Cardiac muscle cell (in vitro differentiated cells and primary cell): ENCODE measurements at regions not wholly inside any gene's neighbourhood (a gene's known extent, or its start where the extent isn't known, plus 50 kb on each side); places are given as distances from the start of the nearest gene placed in this dataset.

ENCODE experiments used
- DNase-seq, 2 donors: peaks; one replicate each; pipeline versions ENCODE4 v3.0.0 to v3.0.0-alpha.2; 2010 to 2017; ENCODE audit warnings: low read depth in 1 of 2, low spot score in 1 of 2
- H3K27ac ChIP-seq: fragments of 200-600 bp; sonication (generic); 2 replicates; pipeline ENCODE4 v1.5.1; 2016
- H3K27me3 ChIP-seq: fragments of 200-600 bp; sonication (generic); 2 replicates; pipeline ENCODE4 v1.6.0; 2016; ENCODE audit warnings: control low read depth
- H3K36me3 ChIP-seq: fragments of 200-600 bp; sonication (generic); 2 replicates; pipeline ENCODE4 v1.5.1; 2016; ENCODE audit warnings: control low read depth
- H3K4me1 ChIP-seq: fragments of 200-600 bp; sonication (generic); 2 replicates; pipeline ENCODE4 v1.8.1; 2017; ENCODE audit warnings: low read depth, mild to moderate bottlenecking, mixed run types
- H3K4me3 ChIP-seq: fragments of 200-600 bp; sonication (generic); 2 replicates; pipeline ENCODE4 v1.5.1; 2016; ENCODE audit warnings: mild to moderate bottlenecking
- H3K9me3 ChIP-seq: fragments of 200-600 bp; sonication (generic); 2 replicates; pipeline ENCODE4 v1.5.1; 2017; ENCODE audit warnings: low read depth, mild to moderate bottlenecking, control low read depth
- TF ChIP-seq, protein P1 (sequence below): IDR thresholded peaks from 2 replicates; pipeline ENCODE4 v1.5.1; 2012; ENCODE audit warnings: low read depth, mild to moderate bottlenecking, low read length

DNA sequence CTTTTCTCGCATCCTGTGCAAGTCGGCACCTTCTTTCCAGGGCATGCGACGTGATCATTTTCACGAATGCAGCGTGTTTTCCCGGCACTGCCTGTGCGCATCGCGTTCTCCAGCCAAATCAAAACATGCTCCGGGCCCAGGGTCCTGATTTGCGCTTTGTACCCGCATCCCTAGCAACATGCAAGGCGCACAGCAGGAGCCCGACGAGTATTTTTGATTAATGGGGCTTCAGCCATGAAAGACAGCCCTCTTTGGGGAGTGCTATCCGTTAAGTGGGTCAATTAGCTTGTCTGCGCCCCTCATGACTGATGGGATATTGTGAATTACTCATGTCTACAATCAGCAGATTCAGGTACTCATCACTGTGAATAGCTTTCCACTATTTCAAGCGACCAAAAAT, 243.3 kb upstream of the RNF32 start:
- Histone ChIP-seq H3K27me3 (no peaks in the 10 kb centered on the region), H3K36me3 (no peaks in the 10 kb centered on the region), H3K4me1 (no peaks in the 10 kb centered on the region), H3K27ac (no peak overlapping the region), H3K9me3 (no peaks in the 10 kb centered on the region), H3K4me3 (no peak overlapping the region)
- no peak for DNase-seq
- TF ChIP-seq, protein P1, sequence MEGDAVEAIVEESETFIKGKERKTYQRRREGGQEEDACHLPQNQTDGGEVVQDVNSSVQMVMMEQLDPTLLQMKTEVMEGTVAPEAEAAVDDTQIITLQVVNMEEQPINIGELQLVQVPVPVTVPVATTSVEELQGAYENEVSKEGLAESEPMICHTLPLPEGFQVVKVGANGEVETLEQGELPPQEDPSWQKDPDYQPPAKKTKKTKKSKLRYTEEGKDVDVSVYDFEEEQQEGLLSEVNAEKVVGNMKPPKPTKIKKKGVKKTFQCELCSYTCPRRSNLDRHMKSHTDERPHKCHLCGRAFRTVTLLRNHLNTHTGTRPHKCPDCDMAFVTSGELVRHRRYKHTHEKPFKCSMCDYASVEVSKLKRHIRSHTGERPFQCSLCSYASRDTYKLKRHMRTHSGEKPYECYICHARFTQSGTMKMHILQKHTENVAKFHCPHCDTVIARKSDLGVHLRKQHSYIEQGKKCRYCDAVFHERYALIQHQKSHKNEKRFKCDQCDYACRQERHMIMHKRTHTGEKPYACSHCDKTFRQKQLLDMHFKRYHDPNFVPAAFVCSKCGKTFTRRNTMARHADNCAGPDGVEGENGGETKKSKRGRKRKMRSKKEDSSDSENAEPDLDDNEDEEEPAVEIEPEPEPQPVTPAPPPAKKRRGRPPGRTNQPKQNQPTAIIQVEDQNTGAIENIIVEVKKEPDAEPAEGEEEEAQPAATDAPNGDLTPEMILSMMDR = no peak

DNA sequence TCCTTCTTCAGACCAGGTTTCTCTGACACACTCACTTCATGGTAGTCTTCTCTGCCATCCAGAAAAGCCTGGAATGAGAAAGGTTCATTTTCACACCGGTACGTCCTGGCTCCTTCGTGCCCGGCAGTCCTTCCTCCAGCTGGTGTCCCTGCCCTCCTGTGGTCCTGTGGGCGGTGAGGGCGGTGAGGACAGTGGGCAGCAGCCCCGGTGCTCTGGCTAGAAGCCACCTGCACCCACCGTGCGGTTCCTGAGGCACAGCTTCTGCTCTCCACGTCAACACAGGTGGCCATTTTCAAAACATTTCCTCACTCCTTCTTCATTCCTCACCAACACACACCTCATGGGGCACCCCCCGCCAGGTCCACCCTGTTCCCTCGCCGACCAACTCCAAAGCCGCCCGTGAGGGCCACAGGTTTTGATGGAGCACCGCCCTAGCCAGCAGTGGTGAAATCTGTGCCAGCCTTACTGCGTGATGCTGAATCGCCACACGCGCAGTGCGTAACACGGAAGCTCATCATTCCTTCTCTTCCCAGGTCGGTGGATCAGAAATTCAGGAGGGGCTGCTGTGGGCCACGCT, 251.4 kb upstream of the RNF32 start:
- Histone ChIP-seq H3K4me1 (no peaks in the 10 kb centered on the region), H3K27ac (no peak overlapping the region), H3K4me3 (no peak overlapping the region), H3K36me3 (no peaks in the 10 kb centered on the region), H3K27me3 (no peaks in the 10 kb centered on the region), H3K9me3 (no peaks in the 10 kb centered on the region)
- TF ChIP-seq, protein P1 = no peak
- DNase-seq = no peak

DNA sequence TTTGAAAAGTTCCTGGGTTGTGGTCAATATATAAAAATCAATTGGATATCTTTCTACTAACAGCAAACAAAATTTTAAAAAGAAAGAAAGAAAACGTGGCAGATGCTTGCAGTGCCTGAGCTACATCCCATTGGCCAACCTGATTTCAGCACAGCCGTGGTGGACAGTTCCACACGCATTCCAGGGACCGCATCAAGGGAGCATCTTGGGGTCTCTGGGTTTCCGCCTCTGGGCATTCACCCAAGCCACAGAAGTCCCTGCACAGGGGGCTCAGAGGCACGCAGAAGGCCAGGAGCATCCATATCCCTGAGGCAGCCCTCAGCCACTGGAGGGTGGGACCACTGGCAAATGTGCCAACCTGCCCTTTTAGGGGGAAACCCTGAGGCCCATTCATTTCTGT, 254.5 kb upstream of the RNF32 start:
- no peaks in the 10 kb centered on the region for H3K36me3 ChIP-seq
- no peak overlapping the region for H3K4me3 ChIP-seq
- no peak for DNase-seq
- no peaks in the 10 kb centered on the region for H3K27me3 ChIP-seq
- no peak overlapping the region for H3K27ac ChIP-seq
- TF ChIP-seq, protein P1 = no peak
- H3K9me3 ChIP-seq = no peaks in the 10 kb centered on the region
- no peaks in the 10 kb centered on the region for H3K4me1 ChIP-seq

DNA sequence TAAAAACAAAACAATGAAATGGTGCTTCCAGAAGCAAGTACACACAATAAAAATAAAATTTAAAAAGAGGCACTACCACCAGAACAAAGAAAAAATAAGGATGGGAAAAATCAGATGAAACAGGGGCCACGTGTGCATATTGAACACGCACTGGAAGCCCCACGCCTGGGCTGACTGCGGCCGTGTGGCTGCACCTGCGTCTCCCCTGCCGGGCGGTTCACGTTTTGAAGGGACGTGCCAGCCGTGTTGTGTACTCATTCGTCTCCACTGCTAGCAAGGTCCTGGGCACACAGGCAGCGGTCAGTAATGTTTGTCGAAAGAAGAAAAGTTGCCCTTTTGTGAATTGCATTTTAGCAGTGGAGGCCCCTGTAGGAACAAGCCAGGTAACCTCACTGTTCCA, 255.9 kb upstream of the RNF32 start:
- no peaks in the 10 kb centered on the region for H3K9me3 ChIP-seq
- H3K27me3 ChIP-seq = no peaks in the 10 kb centered on the region
- no peaks in the 10 kb centered on the region for H3K36me3 ChIP-seq
- DNase-seq = no peak
- no peaks in the 10 kb centered on the region for H3K4me1 ChIP-seq
- TF ChIP-seq, protein P1 = no peak
- H3K27ac ChIP-seq = no peak overlapping the region
- H3K4me3 ChIP-seq = no peak overlapping the region

DNA sequence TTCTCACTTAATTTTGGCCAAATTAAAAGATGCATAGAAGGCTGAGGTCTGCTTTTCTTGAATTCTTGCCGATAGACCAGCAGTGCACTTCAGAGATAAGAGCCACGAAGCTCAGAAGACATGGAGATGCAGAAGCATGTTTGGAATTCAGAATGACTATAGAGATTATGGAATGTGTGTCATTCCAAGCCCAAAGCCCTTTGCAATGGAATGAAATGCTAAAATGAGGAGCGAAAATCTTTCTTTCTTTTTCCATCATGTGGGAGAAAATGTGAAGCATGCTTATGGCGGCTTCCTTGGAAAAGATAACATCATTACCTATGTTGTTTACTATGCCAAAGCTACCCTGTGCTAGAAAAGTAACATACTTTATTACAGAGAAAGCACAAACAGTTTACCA, 257.0 kb upstream of the RNF32 start:
- Histone ChIP-seq H3K4me1 (no peaks in the 10 kb centered on the region), H3K36me3 (no peaks in the 10 kb centered on the region), H3K27me3 (no peaks in the 10 kb centered on the region), H3K4me3 (no peak overlapping the region), H3K27ac (no peak overlapping the region), H3K9me3 (no peaks in the 10 kb centered on the region)
- DNase-seq = no peak
- TF ChIP-seq, protein P1 = no peak

DNA sequence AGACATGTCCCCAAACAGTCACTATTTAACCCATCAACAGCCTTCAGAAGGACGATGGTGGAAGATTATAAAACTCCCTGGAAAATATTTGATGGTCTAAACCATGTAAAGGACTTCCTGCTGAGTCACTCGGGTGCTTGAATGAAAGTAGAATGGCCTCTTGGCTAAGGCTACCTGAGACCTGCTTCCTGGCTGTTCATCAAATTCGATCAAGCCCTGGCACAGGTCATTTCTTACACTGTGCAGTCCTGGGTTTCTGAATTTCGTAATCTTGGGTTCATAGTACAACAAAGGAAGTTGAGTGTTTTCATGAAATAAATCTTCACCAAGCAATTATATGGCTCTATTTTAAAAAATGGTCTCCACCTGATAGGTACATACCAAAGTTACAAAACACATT, 260.3 kb upstream of the RNF32 start:
- TF ChIP-seq, protein P1 = no peak
- Histone ChIP-seq H3K27me3 (no peaks in the 10 kb centered on the region), H3K27ac (no peak overlapping the region), H3K36me3 (no peaks in the 10 kb centered on the region), H3K9me3 (no peaks in the 10 kb centered on the region), H3K4me1 (no peaks in the 10 kb centered on the region), H3K4me3 (no peak overlapping the region)
- DNase-seq = no peak
